Left lung (tissue), 4 donors: ENCODE measurements at regions not wholly inside any gene's neighbourhood (a gene's known extent, or its start where the extent isn't known, plus 50 kb on each side); places are given as distances from the start of the nearest gene placed in this dataset.

Source experiments
- ATAC-seq: fragments of 200-7000 bp; cut with Tn5 transposase; one replicate; pipeline ENCODE4 v1.9.1; 2020; ENCODE audit warnings: moderate library complexity
- DNase-seq, 4 donors: peaks; one replicate each; pipeline ENCODE4 v3.0.0-alpha.2; 2013 to 2020
- H3K27ac ChIP-seq, 2 donors: fragments of 200-600 bp; sonication (generic) in 1 of 2; one replicate each; pipeline versions ENCODE4 v1.5.0 to v1.8.0; 2020 to 2021
- H3K27me3 ChIP-seq, 2 donors: fragments of 200-600 bp; sonication (generic) in 1 of 2; one replicate each; pipeline versions ENCODE4 v1.5.0 to v1.8.0; 2020 to 2021
- H3K36me3 ChIP-seq, 2 donors: fragments of 200-600 bp; sonication (generic) in 1 of 2; one replicate each; pipeline versions ENCODE4 v1.5.0 to v1.8.0; 2020 to 2021
- H3K4me1 ChIP-seq, 2 donors: fragments of 200-600 bp; one replicate each; pipeline ENCODE4 v1.8.0; 2021
- H3K4me3 ChIP-seq, 2 donors: fragments of 200-600 bp; sonication (generic) in 1 of 2; one replicate each; pipeline versions ENCODE4 v1.5.0 to v1.8.0; 2020 to 2021; ENCODE audit warnings: mild to moderate bottlenecking in 1 of 2
- H3K9me3 ChIP-seq, 2 donors: fragments of 200-600 bp; sonication (generic) in 1 of 2; one replicate each; pipeline versions ENCODE4 v1.5.0 to v1.8.0; 2020 to 2021
- CTCF ChIP-seq, 2 donors: fragments of 200-600 bp; sonication (generic) in 1 of 2; IDR thresholded peaks; one replicate each; pipeline versions ENCODE4 v1.5.0 to v1.8.0; 2021; ENCODE audit warnings: antibody characterized with exemption in 2 of 2
- intact Hi-C, 2 donors: fragments of 100-400 bp; cut with DNase I; formaldehyde crosslinking; loops; one replicate each; pipeline versions ENCODE4 v1.11.2 to v1.14.2; 2022
- donor health status: DM: no; HTN: yes; CAD: no.
- donor health status: DM: no; HTN: no; CAD: no.

GRCh38 chr6:84280639-84281038 lies 53.2 kb upstream of the CEP162 start:
- intact Hi-C loops, result no loop called here
- no peak overlapping the region for H3K4me3 ChIP-seq
- no peaks in the 10 kb centered on the region for H3K36me3 ChIP-seq
- no peak for ATAC-seq
- no peaks in the 10 kb centered on the region for H3K27me3 ChIP-seq
- H3K9me3 ChIP-seq, result no peaks in the 10 kb centered on the region
- TF ChIP-seq CTCF (IDR thresholded peaks at IDR 0.05), result no peak
- no peak overlapping the region for H3K27ac ChIP-seq
- no peaks in the 10 kb centered on the region for H3K4me1 ChIP-seq
- DNase-seq, result no peak

GRCh38 chr6:84280030-84280429 lies 52.6 kb upstream of the CEP162 start:
- no peak for ATAC-seq
- Histone ChIP-seq H3K27me3 (no peaks in the 10 kb centered on the region), H3K9me3 (no peaks in the 10 kb centered on the region), H3K36me3 (no peaks in the 10 kb centered on the region), H3K27ac (no peak overlapping the region), H3K4me3 (no peak overlapping the region), H3K4me1 (no peaks in the 10 kb centered on the region)
- TF ChIP-seq CTCF (IDR thresholded peaks at IDR 0.05), result no peak
- no peak for DNase-seq
- intact Hi-C loops, result no loop called here

GRCh38 chr6:84278321-84278998 lies 51.0 kb upstream of the CEP162 start:
- Histone ChIP-seq H3K27ac (no peak overlapping the region), H3K4me1 (no peaks in the 10 kb centered on the region), H3K36me3 (no peaks in the 10 kb centered on the region), H3K9me3 (no peaks in the 10 kb centered on the region), H3K4me3 (no peak overlapping the region), H3K27me3 (no peaks in the 10 kb centered on the region)
- ATAC-seq, result no peak
- intact Hi-C loops, result no loop called here
- TF ChIP-seq CTCF (IDR thresholded peaks at IDR 0.05), result no peak
- DNase-seq, result peak in 1 of 4 donors; percentile 5
